ENCODE measurements at regions not wholly inside any gene's neighbourhood (a gene's known extent, or its start where the extent isn't known, plus 50 kb on each side); places are given as distances from the start of the nearest gene placed in this dataset.

DNA sequence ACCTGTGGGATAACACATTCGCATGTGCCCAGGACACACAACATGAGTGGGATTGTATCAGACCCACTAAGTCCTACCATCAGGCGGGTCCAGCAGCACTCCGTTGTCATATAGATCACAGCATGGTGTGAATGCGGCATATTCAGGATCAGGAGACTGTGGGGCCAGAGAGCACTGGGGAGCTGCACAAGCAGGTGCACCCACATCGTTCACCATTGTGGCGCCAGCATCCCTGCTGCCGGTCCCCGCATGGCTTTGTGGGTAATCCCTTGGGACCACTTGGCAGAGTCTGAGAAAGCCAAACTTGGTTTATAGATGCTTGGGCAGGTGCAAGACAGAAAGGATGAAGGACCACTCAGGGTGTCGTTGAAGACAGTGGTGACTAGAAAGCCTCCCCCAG is 201.6 kb upstream of the B3GAT1 start:
- TF ChIP-seq POLR2A (IDR thresholded peaks at IDR 0.05), result no peak
- TF ChIP-seq, protein P1, sequence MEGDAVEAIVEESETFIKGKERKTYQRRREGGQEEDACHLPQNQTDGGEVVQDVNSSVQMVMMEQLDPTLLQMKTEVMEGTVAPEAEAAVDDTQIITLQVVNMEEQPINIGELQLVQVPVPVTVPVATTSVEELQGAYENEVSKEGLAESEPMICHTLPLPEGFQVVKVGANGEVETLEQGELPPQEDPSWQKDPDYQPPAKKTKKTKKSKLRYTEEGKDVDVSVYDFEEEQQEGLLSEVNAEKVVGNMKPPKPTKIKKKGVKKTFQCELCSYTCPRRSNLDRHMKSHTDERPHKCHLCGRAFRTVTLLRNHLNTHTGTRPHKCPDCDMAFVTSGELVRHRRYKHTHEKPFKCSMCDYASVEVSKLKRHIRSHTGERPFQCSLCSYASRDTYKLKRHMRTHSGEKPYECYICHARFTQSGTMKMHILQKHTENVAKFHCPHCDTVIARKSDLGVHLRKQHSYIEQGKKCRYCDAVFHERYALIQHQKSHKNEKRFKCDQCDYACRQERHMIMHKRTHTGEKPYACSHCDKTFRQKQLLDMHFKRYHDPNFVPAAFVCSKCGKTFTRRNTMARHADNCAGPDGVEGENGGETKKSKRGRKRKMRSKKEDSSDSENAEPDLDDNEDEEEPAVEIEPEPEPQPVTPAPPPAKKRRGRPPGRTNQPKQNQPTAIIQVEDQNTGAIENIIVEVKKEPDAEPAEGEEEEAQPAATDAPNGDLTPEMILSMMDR (IDR thresholded peaks at IDR 0.05), result no peak
- TF ChIP-seq POLR2AphosphoS5 (IDR thresholded peaks at IDR 0.05), result no peak

Measured in prostate gland (tissue), 2 donors.